H1 (cell line): ENCODE measurements at regions not wholly inside any gene's neighbourhood (a gene's known extent, or its start where the extent isn't known, plus 50 kb on each side); places are given as distances from the start of the nearest gene placed in this dataset.

Experiments used
- MAFK ChIP-seq: IDR thresholded peaks from 2 replicates; pipeline ENCODE4 v1.6.1; 2012; ENCODE audit warnings: low read depth, mild to moderate bottlenecking, improper control_type of control experiment, low read length
- POLR2AphosphoS5 ChIP-seq: IDR thresholded peaks from 2 replicates; pipeline ENCODE4 v1.6.1; 2011; ENCODE audit warnings: low read depth, low read length
- TAF1 ChIP-seq: IDR thresholded peaks from 2 replicates; pipeline ENCODE4 v1.6.1; 2011; ENCODE audit warnings: mild to moderate bottlenecking, low read depth, low read length
- TF ChIP-seq, protein P1 (sequence below), 3 experiments: IDR thresholded peaks; 1 replicate in 2 of 3; 2 replicates in 1 of 3; pipeline versions ENCODE4 v1.5.1 to v1.6.1; 2011; ENCODE audit warnings: low read length in 3 of 3, mild to moderate bottlenecking in 3 of 3, inconsistent platforms in 2 of 3, low read depth in 1 of 3, moderate library complexity in 1 of 3; ENCODE audit not compliant: insufficient read depth in 1 of 3; ENCODE audit errors: control extremely low read depth in 1 of 3
- TF ChIP-seq, protein P2 (sequence below): IDR thresholded peaks from 2 replicates; pipeline ENCODE4 v1.6.1; 2011; ENCODE audit warnings: low read length, improper control_type of control experiment
- TF ChIP-seq, protein P3 (sequence below): IDR thresholded peaks from 2 replicates; pipeline ENCODE4 v1.6.1; 2011; ENCODE audit warnings: low read depth, mild to moderate bottlenecking, low read length; ENCODE audit not compliant: insufficient read depth

DNA sequence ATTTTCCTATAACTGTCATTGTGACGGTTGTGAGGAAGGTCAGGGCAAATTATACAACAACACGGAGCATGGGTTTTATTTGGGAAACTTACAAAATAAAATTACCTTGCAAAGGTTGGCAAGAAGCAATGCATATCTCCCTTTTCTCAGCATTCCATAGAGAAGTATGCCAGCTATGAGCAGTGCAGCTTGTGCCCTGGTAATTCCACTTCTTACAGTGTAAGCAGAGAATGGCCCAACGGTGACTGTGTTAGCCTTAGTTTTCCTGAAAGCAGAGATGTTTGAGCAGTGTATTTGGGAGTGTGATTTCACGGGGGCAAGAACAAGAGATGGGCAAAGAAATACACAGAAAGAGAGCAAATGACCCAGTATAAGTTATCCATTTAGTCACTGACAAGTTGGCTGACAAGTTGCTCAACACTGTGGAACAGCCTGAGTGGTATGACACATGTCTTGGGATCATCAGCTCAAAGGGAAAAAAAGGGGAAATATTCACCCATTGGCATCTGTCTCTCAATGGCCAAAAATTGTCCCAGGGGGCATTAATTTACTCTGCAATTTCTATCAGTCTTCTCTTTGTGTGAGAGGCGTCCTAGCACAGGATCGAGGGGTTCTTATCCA is 210.9 kb upstream of the NRIP1 start:
- TF ChIP-seq, protein P1, sequence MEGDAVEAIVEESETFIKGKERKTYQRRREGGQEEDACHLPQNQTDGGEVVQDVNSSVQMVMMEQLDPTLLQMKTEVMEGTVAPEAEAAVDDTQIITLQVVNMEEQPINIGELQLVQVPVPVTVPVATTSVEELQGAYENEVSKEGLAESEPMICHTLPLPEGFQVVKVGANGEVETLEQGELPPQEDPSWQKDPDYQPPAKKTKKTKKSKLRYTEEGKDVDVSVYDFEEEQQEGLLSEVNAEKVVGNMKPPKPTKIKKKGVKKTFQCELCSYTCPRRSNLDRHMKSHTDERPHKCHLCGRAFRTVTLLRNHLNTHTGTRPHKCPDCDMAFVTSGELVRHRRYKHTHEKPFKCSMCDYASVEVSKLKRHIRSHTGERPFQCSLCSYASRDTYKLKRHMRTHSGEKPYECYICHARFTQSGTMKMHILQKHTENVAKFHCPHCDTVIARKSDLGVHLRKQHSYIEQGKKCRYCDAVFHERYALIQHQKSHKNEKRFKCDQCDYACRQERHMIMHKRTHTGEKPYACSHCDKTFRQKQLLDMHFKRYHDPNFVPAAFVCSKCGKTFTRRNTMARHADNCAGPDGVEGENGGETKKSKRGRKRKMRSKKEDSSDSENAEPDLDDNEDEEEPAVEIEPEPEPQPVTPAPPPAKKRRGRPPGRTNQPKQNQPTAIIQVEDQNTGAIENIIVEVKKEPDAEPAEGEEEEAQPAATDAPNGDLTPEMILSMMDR (IDR thresholded peaks at IDR 0.05; ENCODE audit: control extremely low read depth in 1 of 3, insufficient read depth in 1 of 3, low read depth in 1 of 3, low read length in 3 of 3) = no peak
- TF ChIP-seq, protein P2, sequence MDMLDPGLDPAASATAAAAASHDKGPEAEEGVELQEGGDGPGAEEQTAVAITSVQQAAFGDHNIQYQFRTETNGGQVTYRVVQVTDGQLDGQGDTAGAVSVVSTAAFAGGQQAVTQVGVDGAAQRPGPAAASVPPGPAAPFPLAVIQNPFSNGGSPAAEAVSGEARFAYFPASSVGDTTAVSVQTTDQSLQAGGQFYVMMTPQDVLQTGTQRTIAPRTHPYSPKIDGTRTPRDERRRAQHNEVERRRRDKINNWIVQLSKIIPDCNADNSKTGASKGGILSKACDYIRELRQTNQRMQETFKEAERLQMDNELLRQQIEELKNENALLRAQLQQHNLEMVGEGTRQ = no peak
- TF ChIP-seq POLR2AphosphoS5 = no peak
- TF ChIP-seq, protein P3, sequence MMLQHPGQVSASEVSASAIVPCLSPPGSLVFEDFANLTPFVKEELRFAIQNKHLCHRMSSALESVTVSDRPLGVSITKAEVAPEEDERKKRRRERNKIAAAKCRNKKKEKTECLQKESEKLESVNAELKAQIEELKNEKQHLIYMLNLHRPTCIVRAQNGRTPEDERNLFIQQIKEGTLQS = no peak
- no peak for TF ChIP-seq TAF1
- TF ChIP-seq MAFK = no peak
